ENCODE measurements at regions not wholly inside any gene's neighbourhood (a gene's known extent, or its start where the extent isn't known, plus 50 kb on each side); places are given as distances from the start of the nearest gene placed in this dataset.

DNA sequence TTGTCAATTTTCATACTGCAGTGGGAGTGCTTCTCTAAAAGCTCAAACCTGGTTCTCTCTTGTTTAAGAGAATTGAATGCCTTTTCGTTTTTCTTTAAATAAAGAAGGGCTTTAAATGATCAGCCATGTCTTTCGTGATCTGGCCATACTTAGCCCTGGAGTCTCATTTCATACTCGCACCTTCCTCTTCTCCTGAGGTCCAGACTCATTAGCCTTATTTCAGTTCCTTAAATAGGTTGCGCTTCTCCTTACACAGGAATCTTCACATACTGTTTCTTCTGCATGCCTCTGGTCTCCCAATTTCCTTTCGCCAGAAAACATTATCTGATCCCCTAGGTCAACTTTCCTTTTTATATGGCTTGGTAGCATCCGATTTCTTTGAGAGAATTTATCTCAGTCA is 565.6 kb upstream of the TENM3 start:
- DNase-seq (ENCODE audit: low read depth) = no peak
- no peak overlapping the region for H3K4me3 ChIP-seq (ENCODE audit: low read depth, low read length)

DNA sequence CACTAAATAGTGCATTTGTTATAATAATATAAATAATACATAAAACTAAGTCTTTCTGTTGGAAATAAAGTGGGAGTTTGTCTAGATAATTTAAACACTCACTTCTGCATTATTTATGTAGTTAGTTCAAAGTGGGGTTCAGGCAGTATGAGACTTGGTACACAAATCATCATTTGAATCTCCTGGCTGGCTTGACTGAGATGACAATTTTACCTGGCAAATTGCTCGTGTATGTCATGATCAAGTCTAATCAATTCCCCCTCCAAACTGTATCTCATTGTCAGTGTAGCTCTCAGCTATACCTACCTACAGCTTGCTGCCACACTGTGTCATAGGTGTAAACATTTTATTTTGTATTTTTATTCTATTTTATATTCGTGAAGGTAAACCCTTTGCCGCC is 563.4 kb upstream of the TENM3 start:
- DNase-seq (ENCODE audit: low read depth) = no peak
- no peak overlapping the region for H3K4me3 ChIP-seq (ENCODE audit: low read depth, low read length)

DNA sequence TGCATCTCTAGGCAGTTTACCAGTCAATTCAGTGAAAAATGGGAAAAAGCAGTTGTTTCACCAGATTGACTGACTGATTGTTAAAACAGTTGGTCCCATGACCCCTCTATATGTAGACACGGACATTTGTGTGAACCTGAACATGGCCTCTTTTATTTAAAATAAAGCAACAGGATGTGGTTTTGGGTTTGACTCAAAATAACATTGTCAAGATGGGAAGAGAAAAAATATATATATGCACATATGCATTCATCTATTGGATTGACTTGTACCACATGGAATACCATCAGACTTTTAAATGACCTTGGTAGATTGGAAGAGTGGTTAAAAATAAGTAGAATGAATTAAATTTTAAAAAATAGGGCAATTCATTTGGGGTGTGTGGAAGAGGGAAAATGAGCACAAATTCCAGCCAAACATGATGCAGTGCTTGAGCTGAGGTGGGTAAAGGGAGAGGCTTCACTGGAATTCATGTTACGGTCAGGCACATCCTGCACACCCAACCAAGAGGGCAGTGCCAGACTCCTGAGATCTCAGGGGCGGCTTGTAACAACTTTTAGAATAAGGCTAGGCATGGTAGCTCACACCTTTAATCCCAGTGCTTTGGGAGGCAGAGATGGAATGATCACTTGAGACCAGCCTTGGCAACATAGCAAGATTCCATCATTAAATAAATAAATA is 560.7 kb upstream of the TENM3 start:
- peak; percentile 45 for DNase-seq (ENCODE audit: low read depth)
- H3K4me3 ChIP-seq (ENCODE audit: low read depth, low read length) = no peak overlapping the region

DNA sequence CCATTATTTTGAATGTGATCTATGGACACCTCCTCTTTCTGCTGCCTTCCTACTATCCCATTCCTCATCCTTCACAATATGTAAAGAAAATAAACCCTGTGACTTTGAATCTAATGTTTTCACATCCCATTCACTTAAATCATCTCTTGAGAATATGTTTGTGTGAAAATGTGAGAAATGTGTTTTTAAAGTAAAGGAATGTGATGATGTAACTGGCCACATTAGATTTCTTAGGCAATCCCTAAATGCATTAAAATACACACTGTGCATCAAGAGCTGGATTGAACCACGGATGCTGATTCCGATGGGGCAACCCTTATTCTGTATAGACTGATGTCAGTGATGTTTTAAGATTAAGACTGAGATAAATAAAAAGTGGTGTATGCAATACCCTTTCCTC is 558.9 kb upstream of the TENM3 start:
- H3K4me3 ChIP-seq (ENCODE audit: low read depth, low read length) = no peak overlapping the region
- peak; percentile 88 for DNase-seq (ENCODE audit: low read depth)

DNA sequence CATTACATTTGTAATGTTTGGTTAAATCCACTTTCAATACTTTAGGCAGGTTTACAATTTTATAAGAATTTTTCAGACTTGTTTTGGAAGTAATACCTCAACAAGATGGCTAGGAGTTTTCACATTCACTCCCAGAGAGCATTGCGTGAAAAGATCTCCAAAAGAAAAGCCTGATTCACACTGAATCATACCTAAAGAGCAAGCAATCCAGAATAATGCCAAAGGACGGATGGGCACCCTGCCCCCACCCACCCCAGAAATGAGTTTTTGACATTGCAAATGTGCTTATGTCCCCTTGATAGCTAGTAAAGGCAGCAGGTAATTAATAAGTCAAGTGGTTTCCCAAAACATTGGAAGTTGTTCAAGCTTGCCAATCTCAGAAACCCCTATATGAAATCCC is 557.7 kb upstream of the TENM3 start:
- DNase-seq (ENCODE audit: low read depth) = no peak
- H3K4me3 ChIP-seq (ENCODE audit: low read depth, low read length) = no peak overlapping the region

DNA sequence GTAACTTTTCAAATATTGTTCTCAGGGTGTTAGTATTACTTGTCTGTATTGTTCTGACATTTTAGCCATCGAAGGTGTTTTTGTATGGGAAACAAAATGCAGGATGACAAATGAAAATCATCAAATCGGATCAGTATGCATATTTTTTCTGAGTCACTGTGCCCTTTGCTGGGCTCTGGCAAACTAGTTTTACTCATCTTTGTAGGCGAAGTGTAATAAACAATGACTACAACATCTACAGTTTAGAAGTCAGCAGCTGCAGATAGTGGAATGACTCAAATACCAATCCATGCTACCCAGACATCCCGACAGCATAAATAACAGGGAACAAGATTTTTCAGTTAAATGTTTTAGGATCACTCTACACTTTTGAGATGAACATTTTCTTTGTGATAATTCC is 557.3 kb upstream of the TENM3 start:
- no peak overlapping the region for H3K4me3 ChIP-seq (ENCODE audit: low read depth, low read length)
- DNase-seq (ENCODE audit: low read depth) = peak; percentile 88

DNA sequence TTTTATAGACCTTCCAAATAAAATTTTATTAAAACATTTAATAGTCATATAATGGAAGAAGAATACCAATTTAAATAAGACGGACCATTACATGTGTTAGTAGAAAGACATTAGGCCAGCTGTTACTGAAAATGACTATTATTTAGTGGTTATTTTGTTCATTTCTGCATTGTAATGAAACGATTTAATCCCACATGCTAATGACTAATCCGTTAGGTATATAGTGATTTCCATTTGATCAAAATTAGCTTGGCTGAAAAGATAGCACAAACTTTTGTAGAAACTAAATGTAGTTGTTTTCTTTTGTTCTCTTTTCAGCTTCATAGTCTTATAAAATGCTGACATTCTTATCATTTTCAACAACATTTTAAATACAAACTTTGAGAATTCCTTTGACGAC is 556.1 kb upstream of the TENM3 start:
- DNase-seq (ENCODE audit: low read depth) = no peak
- H3K4me3 ChIP-seq (ENCODE audit: low read depth, low read length) = no peak overlapping the region

DNA sequence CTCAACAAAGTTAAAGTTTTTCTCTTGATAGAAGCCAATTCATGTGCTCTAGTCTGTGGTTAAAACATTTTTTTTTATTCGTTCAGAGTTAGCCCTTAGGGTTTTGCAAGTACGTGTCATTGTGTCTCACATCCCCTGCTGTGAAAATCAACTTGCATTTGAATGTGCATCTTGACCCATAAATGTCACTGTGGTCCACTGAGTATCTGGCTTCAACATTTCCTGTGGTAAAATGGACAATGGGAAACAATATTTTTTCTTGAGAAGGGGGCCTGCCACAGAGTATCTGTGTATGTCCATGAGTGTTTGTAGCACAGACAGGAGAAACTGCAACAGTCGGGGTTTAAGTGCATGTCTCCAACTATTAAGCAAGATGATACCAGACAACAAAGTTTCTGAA is 554.8 kb upstream of the TENM3 start:
- DNase-seq (ENCODE audit: low read depth) = peak; percentile 65

DNA sequence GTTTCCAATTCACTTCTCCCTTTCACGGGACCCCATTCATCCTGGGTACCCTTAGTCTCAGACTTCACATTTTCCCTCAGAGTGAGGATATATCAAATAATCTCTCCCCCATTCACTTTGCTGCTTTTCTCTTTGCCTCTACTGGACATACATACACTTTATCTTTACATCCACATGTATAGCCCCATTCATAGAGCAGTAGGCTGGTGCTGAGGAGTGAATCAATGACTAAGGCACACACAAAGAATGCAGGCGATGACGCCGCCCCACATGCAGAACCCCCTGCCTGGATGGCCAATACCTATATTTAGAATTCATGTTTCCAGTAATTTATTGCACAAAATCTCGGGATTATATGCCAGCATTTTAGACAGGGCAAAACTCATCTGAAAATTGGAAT is 554.3 kb upstream of the TENM3 start:
- DNase-seq (ENCODE audit: low read depth) = no peak
- H3K4me3 ChIP-seq (ENCODE audit: low read depth, low read length) = no peak overlapping the region

More for the DNA sequence above, 554.8 kb upstream of the TENM3 start:
- no peak overlapping the region for H3K4me3 ChIP-seq (ENCODE audit: low read depth, low read length)

DNA sequence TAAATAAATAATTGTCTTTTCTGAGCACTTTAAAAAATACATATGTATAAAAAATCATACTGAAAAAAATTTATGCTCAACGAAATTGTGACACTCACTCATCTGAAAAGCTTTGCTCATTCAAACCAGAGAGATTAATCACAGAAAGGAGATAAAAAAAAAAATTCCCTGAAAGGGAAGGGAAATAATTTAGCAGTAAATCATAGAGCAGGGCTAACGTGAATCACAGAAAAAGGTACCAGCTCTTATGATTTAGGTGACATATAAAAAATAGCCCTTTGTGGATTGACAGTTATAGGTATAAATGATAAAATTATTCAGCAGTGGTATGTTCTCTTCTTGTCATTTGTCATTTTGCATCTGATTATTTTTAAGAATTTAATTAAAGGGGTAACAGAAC is 552.7 kb upstream of the TENM3 start:
- DNase-seq (ENCODE audit: low read depth) = no peak

DNA sequence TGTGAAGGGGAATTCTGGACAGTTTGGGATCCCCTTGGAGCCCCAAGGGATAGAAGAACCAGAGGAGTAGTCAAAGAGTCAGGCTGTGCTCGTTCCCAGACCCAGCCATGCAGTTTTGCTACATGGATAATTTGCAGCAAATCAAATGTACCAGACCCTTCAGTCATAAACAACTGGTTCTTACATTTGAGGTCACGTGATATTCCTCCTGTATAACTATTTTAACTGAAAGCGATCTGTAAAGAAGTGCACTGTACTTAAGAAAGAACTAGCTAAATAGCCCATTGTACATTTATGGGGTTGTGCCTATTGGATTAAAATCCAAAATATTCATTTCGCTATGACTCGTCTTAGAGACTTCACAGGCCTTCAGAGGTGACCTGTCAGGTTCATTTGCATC is 550.2 kb upstream of the TENM3 start:
- no peak for DNase-seq (ENCODE audit: low read depth)
- H3K4me3 ChIP-seq (ENCODE audit: low read depth, low read length) = no peak overlapping the region

More for the DNA sequence above, 552.7 kb upstream of the TENM3 start:
- H3K4me3 ChIP-seq (ENCODE audit: low read depth, low read length) = no peak overlapping the region

DNA sequence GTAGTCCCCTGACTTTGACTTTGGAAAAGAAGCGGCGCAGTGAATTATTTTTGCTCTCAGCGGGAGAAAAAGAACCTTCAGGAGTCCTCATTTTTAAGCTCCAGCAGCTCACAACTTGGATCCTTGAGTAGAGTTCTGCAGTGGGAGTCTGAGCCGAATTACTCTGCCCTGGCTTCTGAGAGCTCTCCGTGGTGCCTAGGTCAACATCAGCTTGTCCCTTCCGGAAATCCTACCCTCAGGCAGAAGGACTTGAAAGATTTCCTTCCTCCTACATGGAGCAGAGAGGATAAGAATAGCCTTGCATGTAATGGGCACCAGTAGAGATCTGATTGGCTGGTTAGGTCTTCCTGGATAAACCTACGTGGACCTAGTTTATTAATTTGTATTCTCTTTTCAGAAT is 549.7 kb upstream of the TENM3 start:
- no peak overlapping the region for H3K4me3 ChIP-seq (ENCODE audit: low read depth, low read length)
- no peak for DNase-seq (ENCODE audit: low read depth)

DNA sequence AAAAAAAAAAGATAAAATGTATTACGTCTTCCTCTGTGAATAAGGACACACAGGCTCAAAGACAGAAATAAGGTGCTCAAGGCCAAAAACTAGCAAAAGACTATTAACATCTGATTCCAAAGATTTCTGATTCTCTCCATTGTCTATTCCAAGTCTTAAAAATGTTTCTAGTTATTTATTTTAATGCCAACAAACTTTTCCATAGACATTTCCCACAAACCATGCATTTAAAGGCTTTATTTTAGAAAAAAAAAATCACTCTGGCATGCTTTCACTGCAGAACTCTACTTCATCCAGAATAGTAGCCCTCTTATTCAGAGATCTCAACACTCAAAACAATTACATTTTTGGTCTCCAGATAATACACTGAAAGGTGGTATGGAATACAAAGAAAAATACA is 545.0 kb upstream of the TENM3 start:
- H3K4me3 ChIP-seq (ENCODE audit: low read depth, low read length) = no peak overlapping the region

DNA sequence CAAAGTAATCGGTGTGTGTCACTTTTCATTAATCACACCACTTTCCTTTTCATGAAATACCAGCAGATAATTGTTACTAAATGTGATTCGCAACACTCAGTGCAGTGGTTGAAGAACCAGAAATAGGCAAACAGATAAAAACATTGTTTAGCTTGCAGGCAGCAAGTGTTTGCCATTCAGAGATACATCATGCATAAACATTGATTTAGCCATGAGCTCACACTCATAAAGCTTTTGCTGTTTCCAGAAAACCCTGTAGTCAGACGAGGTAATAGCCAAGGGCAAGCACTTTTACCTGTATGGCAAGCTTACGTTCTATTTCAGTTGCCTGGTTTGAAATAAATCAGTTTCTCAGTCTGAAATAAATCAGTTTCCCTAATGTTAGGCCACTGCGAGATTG is 542.0 kb upstream of the TENM3 start:
- DNase-seq (ENCODE audit: low read depth) = no peak
- H3K4me3 ChIP-seq (ENCODE audit: low read depth, low read length) = no peak overlapping the region

More for the DNA sequence above, 545.0 kb upstream of the TENM3 start:
- DNase-seq (ENCODE audit: low read depth) = no peak

DNA sequence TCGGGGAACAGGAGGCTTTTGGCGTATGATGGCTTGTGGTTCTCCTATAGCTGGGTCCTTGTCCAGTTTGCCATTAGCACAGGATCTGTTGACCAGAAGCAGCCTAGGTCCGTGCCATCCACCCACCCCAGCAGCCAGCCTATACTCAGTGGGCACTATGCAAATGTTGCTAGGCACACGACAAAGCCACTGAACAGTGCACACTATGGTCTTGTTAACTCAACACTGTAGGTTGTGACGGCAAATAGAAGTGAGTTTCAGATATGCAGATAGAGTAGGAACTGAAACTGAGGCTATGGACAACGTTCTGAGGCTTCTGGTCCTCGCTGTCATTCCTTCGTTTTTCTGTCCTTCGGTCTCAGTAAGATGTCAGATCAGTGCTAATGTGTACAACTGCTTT is 541.3 kb upstream of the TENM3 start:
- H3K4me3 ChIP-seq (ENCODE audit: low read depth, low read length) = no peak overlapping the region
- DNase-seq (ENCODE audit: low read depth) = no peak

DNA sequence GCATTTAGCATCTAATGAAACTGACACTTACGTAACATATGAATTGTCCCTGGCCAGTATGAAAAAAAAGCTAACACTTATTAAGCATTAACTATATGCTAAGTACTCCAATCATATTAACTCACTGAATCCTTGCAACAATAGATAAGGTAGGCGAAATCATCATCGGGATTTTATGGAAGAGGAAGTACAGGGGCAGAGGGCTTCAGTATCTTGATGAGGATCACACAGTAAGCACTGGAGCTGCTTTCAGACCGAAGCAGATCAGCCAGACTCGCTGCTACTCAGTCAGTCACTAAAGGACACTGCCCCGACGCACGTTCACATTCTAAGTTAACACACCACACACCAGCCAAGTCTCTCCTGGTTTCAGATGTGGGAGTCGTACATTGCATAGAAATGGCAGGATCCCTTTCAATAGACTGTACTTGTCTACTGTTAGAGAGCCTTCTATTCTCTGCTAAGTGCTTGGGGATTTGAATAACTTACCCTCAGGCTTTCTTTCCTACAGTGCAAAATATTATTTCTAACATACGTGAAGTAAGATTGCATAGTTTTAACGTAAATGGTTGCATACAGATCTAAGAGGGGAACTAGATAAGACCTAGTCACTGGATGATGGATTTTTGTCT is 540.2 kb upstream of the TENM3 start:
- no peak overlapping the region for H3K4me3 ChIP-seq (ENCODE audit: low read depth, low read length)
- DNase-seq (ENCODE audit: low read depth) = no peak

DNA sequence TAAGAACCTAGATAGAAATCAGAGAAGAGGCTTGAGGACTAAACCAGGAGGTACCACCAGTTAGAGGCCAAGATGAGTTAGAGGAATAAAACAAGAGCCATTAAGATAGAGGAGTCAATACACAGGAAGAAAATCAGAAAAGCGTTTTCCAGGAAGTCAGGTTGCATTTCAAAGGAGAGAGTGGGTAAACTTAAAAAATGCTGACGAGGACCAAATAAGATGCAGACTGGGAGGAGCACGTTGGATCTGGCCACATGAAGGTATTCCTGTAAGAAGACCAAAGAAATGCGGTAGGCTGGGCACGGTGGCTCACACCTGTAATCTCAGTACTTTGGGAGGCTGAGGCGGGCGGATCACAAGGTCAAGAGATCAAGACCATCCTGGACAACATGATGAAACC is 533.1 kb upstream of the TENM3 start:
- DNase-seq (ENCODE audit: low read depth) = no peak
- H3K4me3 ChIP-seq (ENCODE audit: low read depth, low read length) = no peak overlapping the region

DNA sequence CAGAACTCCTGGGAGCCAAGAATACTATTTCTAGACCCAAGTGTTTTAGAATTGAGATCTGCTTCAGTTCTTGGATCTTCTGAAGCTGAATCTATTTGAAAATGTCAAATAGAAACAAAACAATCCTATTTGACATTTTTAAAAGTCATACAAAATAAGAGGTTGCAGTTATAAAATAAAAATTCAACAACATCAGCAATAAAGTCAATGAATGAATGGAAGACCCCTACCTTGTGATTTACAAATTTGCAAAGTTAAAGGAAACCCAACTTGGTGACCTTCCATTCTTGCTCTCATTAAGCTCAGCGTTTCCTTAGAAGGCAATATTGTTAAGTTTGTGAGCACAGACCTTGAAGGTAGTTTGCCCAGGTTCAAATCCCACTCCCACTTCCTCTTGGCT is 531.8 kb upstream of the TENM3 start:
- DNase-seq (ENCODE audit: low read depth) = no peak
- H3K4me3 ChIP-seq (ENCODE audit: low read depth, low read length) = no peak overlapping the region

DNA sequence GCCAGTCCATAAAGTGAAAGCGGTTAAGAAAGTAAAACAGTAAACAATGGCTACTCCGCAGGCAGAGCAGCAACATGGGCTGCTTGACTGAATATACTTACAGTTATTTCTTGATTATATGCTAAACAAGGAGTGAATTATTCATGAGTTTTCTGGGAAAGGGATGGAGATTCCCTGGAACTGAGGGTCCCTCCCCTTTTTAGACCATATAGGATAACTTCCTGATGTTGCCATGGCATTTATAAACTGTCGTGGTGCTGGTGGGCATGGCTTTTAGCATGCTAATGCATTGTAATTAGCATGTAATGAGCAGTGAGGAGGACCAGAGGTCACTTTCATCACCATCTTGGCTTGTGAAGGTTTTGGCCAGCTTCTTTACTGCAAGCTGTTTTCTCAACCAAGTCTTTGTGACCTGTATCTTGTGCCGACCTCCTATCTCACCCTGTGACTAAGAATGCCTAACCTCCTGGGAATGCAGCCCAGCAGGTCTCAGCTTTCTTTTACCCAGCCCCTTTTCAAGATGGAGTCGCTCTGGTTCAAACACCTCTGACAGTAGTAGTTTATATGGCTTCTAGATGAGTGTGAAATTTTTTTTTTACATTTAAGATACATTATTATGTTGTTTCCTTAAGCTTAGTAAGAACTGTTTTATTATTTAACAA is 514.8 kb upstream of the TENM3 start:
- H3K4me3 ChIP-seq (ENCODE audit: low read depth, low read length) = no peak overlapping the region
- DNase-seq (ENCODE audit: low read depth) = no peak

DNA sequence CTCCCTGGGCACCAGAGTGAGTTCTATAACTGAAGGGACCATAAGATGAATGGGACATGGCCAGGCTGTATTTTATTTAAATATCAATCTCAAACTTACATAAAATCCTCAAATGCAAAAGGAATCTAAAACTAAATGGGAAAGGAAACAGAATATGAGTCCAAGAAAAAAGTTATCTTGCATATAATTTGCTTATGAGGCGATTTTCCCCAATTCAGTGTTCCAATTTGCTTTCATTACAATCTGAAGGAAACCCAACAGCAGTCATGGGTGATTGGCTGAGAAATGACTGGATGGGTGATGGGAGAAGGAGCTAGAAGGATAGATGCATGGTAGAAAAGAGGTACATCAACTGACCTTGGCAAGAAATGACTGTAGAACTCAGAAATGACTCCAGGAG is 511.3 kb upstream of the TENM3 start:
- no peak overlapping the region for H3K4me3 ChIP-seq (ENCODE audit: low read depth, low read length)
- no peak for DNase-seq (ENCODE audit: low read depth)

DNA sequence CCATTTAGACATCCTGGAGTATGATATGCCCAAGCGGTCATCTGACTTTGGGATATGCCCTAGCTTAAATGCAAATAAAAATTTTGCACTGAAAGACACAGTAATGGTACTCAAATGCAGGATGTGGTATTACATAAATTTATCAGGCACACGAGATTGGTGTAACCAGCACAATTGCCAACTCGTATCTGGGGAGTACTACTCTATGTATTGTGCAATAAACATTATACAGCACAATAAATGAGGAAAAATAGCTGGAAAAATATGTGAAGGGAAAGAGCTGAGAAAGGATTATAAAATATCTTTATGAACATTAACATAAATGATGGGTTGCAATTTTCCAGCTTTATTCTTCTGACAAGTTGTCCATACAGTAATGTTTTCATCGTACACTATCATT is 505.5 kb upstream of the TENM3 start:
- no peak overlapping the region for H3K4me3 ChIP-seq (ENCODE audit: low read depth, low read length)
- no peak for DNase-seq (ENCODE audit: low read depth)

Data from skeletal muscle cell (primary cell).